Right atrium auricular region (tissue), 2 donors: ENCODE measurements at regions not wholly inside any gene's neighbourhood (a gene's known extent, or its start where the extent isn't known, plus 50 kb on each side); places are given as distances from the start of the nearest gene placed in this dataset.

Experiments
- DNase-seq: peaks from one replicate; pipeline ENCODE4 v3.0.0-alpha.2; 2019; ENCODE audit warnings: low spot score
- H3K27ac ChIP-seq, 2 donors: fragments of 200-600 bp; sonication (generic); 1 replicate in 1 of 2; 2 replicates in 1 of 2; pipeline ENCODE4 v1.5.1; 2016 to 2019
- H3K27me3 ChIP-seq, 2 donors: fragments of 200-600 bp; sonication (generic); one replicate each; pipeline versions ENCODE4 v1.5.1 to v1.6.0; 2017 to 2019
- H3K36me3 ChIP-seq: fragments of 200-600 bp; sonication (generic); one replicate; pipeline ENCODE4 v1.5.1; 2016
- H3K4me1 ChIP-seq, 2 donors: fragments of 200-600 bp; sonication (generic); one replicate each; pipeline versions ENCODE4 v1.5.1 to v1.6.0; 2017 to 2019
- H3K4me3 ChIP-seq, 2 donors: fragments of 200-600 bp; sonication (generic); 1 replicate in 1 of 2; 2 replicates in 1 of 2; pipeline ENCODE4 v1.5.1; 2017 to 2019; ENCODE audit warnings: mild to moderate bottlenecking in 1 of 2, moderate library complexity in 1 of 2
- H3K9me3 ChIP-seq, 2 donors: fragments of 200-600 bp; sonication (generic); one replicate each; pipeline ENCODE4 v1.5.1; 2019
- TF ChIP-seq, protein P1 (sequence below), 2 donors: fragments of 200-600 bp; sonication (generic); IDR thresholded peaks; one replicate each; pipeline ENCODE4 v1.5.1; 2019; ENCODE audit warnings: antibody characterized with exemption in 2 of 2

DNA sequence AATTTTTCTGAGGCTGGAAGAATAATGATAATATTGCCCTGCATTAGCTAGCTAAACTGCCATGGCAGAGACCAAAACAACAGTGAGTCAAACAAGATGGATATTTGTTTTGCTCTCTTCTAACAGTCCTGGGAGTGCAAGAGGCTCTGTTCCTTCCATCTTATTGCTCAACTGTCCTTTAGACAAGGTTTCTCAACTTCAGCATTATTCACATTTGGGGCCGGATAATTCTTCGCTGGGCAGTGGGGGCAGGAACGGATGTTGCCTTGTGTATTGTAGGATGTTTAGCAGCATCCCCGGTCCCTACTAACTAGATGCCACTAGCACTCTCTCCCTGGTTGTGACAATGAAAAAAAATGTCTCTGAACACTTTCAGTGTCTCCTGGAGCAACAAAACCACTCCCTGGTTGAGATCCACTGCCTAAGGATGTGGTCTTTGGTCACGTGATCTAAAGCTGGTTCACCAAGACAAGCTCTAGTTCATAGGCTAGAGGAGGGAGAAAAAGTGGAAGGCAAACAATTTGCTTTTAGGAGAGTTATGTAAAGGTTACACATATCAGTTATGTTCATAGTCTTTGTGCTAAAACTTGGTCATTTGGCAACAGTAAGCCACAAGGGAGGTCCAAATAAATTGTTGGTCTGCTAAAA lies 144.4 kb downstream of the PCTP start:
- H3K36me3 ChIP-seq, result no peaks in the 10 kb centered on the region
- no peak overlapping the region for H3K27ac ChIP-seq
- no peaks in the 10 kb centered on the region for H3K4me1 ChIP-seq
- DNase-seq, result no peak
- peaks cover 0 to 9% of the 10 kb centered on the region in 2 donors for H3K9me3 ChIP-seq
- TF ChIP-seq, protein P1, sequence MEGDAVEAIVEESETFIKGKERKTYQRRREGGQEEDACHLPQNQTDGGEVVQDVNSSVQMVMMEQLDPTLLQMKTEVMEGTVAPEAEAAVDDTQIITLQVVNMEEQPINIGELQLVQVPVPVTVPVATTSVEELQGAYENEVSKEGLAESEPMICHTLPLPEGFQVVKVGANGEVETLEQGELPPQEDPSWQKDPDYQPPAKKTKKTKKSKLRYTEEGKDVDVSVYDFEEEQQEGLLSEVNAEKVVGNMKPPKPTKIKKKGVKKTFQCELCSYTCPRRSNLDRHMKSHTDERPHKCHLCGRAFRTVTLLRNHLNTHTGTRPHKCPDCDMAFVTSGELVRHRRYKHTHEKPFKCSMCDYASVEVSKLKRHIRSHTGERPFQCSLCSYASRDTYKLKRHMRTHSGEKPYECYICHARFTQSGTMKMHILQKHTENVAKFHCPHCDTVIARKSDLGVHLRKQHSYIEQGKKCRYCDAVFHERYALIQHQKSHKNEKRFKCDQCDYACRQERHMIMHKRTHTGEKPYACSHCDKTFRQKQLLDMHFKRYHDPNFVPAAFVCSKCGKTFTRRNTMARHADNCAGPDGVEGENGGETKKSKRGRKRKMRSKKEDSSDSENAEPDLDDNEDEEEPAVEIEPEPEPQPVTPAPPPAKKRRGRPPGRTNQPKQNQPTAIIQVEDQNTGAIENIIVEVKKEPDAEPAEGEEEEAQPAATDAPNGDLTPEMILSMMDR (IDR thresholded peaks at IDR 0.05), result no peak
- H3K4me3 ChIP-seq, result no peak overlapping the region
- H3K27me3 ChIP-seq, result no peaks in the 10 kb centered on the region

DNA sequence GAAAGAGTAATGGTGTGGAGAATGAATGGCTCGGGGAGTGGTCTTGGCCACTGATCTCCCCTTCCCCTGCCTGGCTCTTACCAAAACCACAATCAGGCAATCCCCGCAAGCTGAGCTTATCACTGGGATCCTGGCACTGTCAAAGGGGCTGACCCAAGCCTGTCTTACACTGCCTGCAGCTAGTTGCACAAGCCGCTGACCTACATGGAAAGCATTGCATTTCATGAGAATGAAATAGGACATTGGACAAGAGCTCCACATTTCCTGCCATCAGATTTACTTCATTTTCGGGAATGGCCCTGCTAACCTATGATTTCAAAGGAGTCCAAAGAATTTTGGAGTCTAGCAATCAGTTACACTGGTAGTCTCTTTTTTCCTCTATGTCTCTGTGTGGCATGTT lies 146.4 kb downstream of the PCTP start:
- Histone ChIP-seq H3K36me3 (no peaks in the 10 kb centered on the region), H3K4me3 (no peak overlapping the region), H3K4me1 (no peaks in the 10 kb centered on the region), H3K27me3 (no peaks in the 10 kb centered on the region), H3K9me3 (no peaks in the 10 kb centered on the region), H3K27ac (no peak overlapping the region)
- TF ChIP-seq, protein P1 (IDR thresholded peaks at IDR 0.05), result no peak
- peak; percentile 63 for DNase-seq

DNA sequence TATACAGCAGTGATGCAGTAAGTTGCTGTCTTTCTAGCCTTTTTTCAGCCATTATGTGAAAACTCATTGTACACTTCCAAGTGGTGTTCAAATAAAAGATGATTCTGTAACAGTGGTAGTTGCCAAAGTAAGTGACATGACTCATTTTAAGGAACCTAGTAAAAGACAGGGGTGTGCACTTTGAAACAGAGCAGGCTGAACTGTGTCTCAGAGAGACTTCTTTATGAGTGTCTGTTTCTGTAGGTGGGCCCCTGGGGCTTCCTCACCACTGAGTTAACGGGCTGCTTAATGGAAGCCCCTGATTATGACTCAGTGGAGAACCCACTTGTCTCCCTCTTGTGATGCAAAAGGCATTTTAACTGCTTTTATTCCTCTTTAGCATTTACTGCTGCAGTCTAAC lies 147.3 kb downstream of the PCTP start:
- Histone ChIP-seq H3K9me3 (no peaks in the 10 kb centered on the region), H3K27ac (no peak overlapping the region), H3K36me3 (no peaks in the 10 kb centered on the region), H3K4me3 (no peak overlapping the region), H3K27me3 (no peaks in the 10 kb centered on the region), H3K4me1 (no peaks in the 10 kb centered on the region)
- DNase-seq, result no peak
- TF ChIP-seq, protein P1 (IDR thresholded peaks at IDR 0.05), result no peak

DNA sequence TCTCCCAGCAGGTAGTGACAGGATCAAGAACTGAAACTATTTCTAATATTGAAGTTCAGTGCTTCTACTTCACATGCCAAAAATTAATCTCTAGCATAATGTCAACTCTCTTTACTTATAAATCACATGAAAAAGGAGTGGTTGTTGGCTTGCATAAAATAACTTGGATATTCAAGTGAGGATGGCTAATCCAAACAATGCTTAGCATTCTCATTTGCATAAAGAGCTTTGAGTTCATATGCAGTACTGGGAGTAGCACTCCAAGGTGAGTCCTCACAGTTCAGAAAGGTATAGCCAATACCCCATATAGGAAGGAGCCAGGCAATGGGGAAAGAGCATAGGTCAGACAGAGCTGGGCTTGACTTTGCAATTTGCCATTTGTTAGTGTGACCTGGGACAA lies 149.3 kb downstream of the PCTP start:
- TF ChIP-seq, protein P1 (IDR thresholded peaks at IDR 0.05), result no peak
- no peak for DNase-seq
- no peaks in the 10 kb centered on the region for H3K27me3 ChIP-seq

DNA sequence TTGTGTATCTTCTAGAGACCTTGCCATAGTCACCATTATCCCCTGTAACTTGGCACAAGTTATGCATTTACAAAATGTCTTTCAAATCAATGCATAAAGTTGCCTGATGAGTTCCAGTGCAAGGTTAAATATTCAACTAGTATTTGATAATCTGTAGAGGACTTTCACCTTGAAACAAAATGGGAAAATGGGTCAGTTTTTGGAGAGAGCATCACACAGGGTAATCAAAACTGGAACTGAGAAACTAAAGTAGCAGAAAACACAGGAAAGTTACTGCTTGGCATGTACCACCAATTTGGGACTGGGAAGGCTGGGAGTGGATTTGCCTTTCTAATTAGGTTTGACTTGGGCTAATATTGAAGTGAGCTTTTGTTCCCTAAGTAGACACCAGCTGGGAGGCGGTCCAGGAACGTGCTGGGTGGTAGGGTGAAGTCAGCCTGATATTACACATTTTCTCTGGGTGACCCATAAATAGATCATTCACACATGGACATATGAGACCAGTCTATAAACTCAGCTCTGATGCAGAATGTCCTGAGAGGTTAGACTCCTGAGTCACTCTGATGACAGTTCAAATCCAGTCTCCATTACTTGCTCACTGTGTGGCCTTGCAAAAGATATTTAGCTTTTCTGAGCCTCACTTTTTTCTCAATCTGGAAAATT lies 152.3 kb downstream of the PCTP start:
- Histone ChIP-seq H3K27me3 (no peaks in the 10 kb centered on the region), H3K4me3 (no peak overlapping the region), H3K9me3 (peaks cover 0 to 3% of the 10 kb centered on the region in 2 donors), H3K36me3 (no peaks in the 10 kb centered on the region), H3K27ac (no peak overlapping the region), H3K4me1 (no peaks in the 10 kb centered on the region)
- TF ChIP-seq, protein P1 (IDR thresholded peaks at IDR 0.05), result no peak
- DNase-seq, result no peak

More for the DNA sequence above, 149.3 kb downstream of the PCTP start:
- H3K4me1 ChIP-seq, result no peaks in the 10 kb centered on the region
- no peak overlapping the region for H3K4me3 ChIP-seq
- H3K9me3 ChIP-seq, result no peaks in the 10 kb centered on the region
- H3K27ac ChIP-seq, result no peak overlapping the region
- no peaks in the 10 kb centered on the region for H3K36me3 ChIP-seq
